Adipocyte (in vitro differentiated cells): ENCODE measurements at regions not wholly inside any gene's neighbourhood (a gene's known extent, or its start where the extent isn't known, plus 50 kb on each side); places are given as distances from the start of the nearest gene placed in this dataset.

Experiments
- DNase-seq: peaks from one replicate; pipeline ENCODE4 v3.0.0-alpha.2; 2015; ENCODE audit warnings: low read depth
- H3K27me3 ChIP-seq: replicated peaks from 2 replicates; pipeline ENCODE4 v1.7.0; 2013; ENCODE audit warnings: mild to moderate bottlenecking, low read length, moderate library complexity; ENCODE audit not compliant: control insufficient read depth, insufficient read depth
- H3K36me3 ChIP-seq: 2 replicates; pipeline ENCODE4 v1.7.0; 2013; ENCODE audit warnings: low read length, mild to moderate bottlenecking, moderate library complexity; ENCODE audit not compliant: control insufficient read depth, insufficient read depth, severe bottlenecking
- H3K4me1 ChIP-seq: 2 replicates; pipeline ENCODE4 v1.7.0; 2013; ENCODE audit warnings: mild to moderate bottlenecking, low read length, moderate library complexity; ENCODE audit not compliant: control insufficient read depth, insufficient read depth
- H3K4me3 ChIP-seq: 2 replicates; pipeline ENCODE4 v1.7.0; 2013; ENCODE audit warnings: mild to moderate bottlenecking, low read length, moderate library complexity
- H3K9ac ChIP-seq: 2 replicates; pipeline ENCODE4 v1.7.0; 2013; ENCODE audit warnings: mild to moderate bottlenecking, low read length, moderate library complexity
- H3K9me3 ChIP-seq: 2 replicates; pipeline ENCODE4 v1.7.0; 2013; ENCODE audit warnings: mild to moderate bottlenecking, low read length, moderate library complexity; ENCODE audit not compliant: control insufficient read depth

GRCh38 chr3:27585429-27585828 is 101.2 kb upstream of the SLC4A7 start:
- Histone ChIP-seq H3K9me3 (no peaks in the 10 kb centered on the region), H3K4me3 (no peak overlapping the region), H3K4me1 (peaks cover 12% of the 10 kb centered on the region), H3K9ac (no peak overlapping the region), H3K36me3 (no peaks in the 10 kb centered on the region), H3K27me3 (no peaks in the 10 kb centered on the region)
- no peak for DNase-seq

- Histone ChIP-seq H3K9me3 (no peaks in the 10 kb centered on the region), H3K27me3 (no peaks in the 10 kb centered on the region), H3K36me3 (no peaks in the 10 kb centered on the region), H3K4me1 (peaks cover 7% of the 10 kb centered on the region), H3K4me3 (no peak overlapping the region), H3K9ac (no peak overlapping the region)
- DNase-seq, result no peak
Measured at GRCh38 chr3:27584874-27585273, 100.7 kb upstream of the SLC4A7 start.

- H3K27me3 ChIP-seq, result no peaks in the 10 kb centered on the region
Measured at GRCh38 chr3:27581852-27582251, 97.7 kb upstream of the SLC4A7 start.

GRCh38 chr3:27578032-27578431 is 93.8 kb upstream of the SLC4A7 start:
- no peak for DNase-seq
- Histone ChIP-seq H3K9me3 (no peaks in the 10 kb centered on the region), H3K27me3 (no peaks in the 10 kb centered on the region), H3K4me3 (no peak overlapping the region), H3K9ac (no peak overlapping the region), H3K36me3 (no peaks in the 10 kb centered on the region), H3K4me1 (peaks cover 8% of the 10 kb centered on the region)

More at GRCh38 chr3:27581852-27582251, 97.7 kb upstream of the SLC4A7 start:
- Histone ChIP-seq H3K4me3 (no peak overlapping the region), H3K9me3 (no peaks in the 10 kb centered on the region), H3K9ac (no peak overlapping the region), H3K4me1 (peaks cover 8% of the 10 kb centered on the region), H3K36me3 (no peaks in the 10 kb centered on the region)
- DNase-seq, result no peak

GRCh38 chr3:27577504-27577903 is 93.3 kb upstream of the SLC4A7 start:
- Histone ChIP-seq H3K4me3 (no peak overlapping the region), H3K36me3 (no peaks in the 10 kb centered on the region), H3K4me1 (peaks cover 8% of the 10 kb centered on the region), H3K27me3 (no peaks in the 10 kb centered on the region), H3K9ac (no peak overlapping the region), H3K9me3 (no peaks in the 10 kb centered on the region)
- DNase-seq, result no peak

GRCh38 chr3:27576171-27576570 is 92.0 kb upstream of the SLC4A7 start:
- Histone ChIP-seq H3K9ac (no peak overlapping the region), H3K4me1 (peaks cover 11% of the 10 kb centered on the region), H3K9me3 (no peaks in the 10 kb centered on the region), H3K36me3 (no peaks in the 10 kb centered on the region), H3K4me3 (no peak overlapping the region), H3K27me3 (no peaks in the 10 kb centered on the region)
- DNase-seq, result no peak

- H3K4me3 ChIP-seq, result no peak overlapping the region
- H3K27me3 ChIP-seq, result no peaks in the 10 kb centered on the region
- no peak overlapping the region for H3K9ac ChIP-seq
- no peak for DNase-seq
- H3K36me3 ChIP-seq, result no peaks in the 10 kb centered on the region
- no peaks in the 10 kb centered on the region for H3K9me3 ChIP-seq
- peaks cover 17% of the 10 kb centered on the region for H3K4me1 ChIP-seq
Measured at GRCh38 chr3:27575499-27575898, 91.3 kb upstream of the SLC4A7 start.

GRCh38 chr3:27574438-27574795 is 90.2 kb upstream of the SLC4A7 start:
- Histone ChIP-seq H3K9ac (no peak overlapping the region), H3K36me3 (no peaks in the 10 kb centered on the region), H3K9me3 (no peaks in the 10 kb centered on the region), H3K4me1 (peaks cover 17% of the 10 kb centered on the region), H3K27me3 (no peaks in the 10 kb centered on the region), H3K4me3 (no peak overlapping the region)
- DNase-seq, result no peak

- H3K4me1 ChIP-seq, result peaks cover 17% of the 10 kb centered on the region
- peak; percentile 13 for DNase-seq
- no peaks in the 10 kb centered on the region for H3K36me3 ChIP-seq
- H3K9ac ChIP-seq, result no peak overlapping the region
- H3K9me3 ChIP-seq, result no peaks in the 10 kb centered on the region
- no peak overlapping the region for H3K4me3 ChIP-seq
- no peaks in the 10 kb centered on the region for H3K27me3 ChIP-seq
Measured at GRCh38 chr3:27573780-27574437, 89.7 kb upstream of the SLC4A7 start.

- no peaks in the 10 kb centered on the region for H3K27me3 ChIP-seq
- H3K9ac ChIP-seq, result no peak overlapping the region
- H3K4me1 ChIP-seq, result peaks cover 20% of the 10 kb centered on the region
- no peaks in the 10 kb centered on the region for H3K9me3 ChIP-seq
- H3K4me3 ChIP-seq, result no peak overlapping the region
- no peak for DNase-seq
- H3K36me3 ChIP-seq, result no peaks in the 10 kb centered on the region
Measured at GRCh38 chr3:27573138-27573537, 89.0 kb upstream of the SLC4A7 start.

- Histone ChIP-seq H3K4me3 (no peak overlapping the region), H3K9ac (no peak overlapping the region), H3K36me3 (no peaks in the 10 kb centered on the region), H3K9me3 (no peaks in the 10 kb centered on the region), H3K27me3 (no peaks in the 10 kb centered on the region), H3K4me1 (peaks cover 14% of the 10 kb centered on the region)
- DNase-seq, result no peak
Measured at GRCh38 chr3:27571345-27571744, 87.2 kb upstream of the SLC4A7 start.
